ENCODE measurements at regions not wholly inside any gene's neighbourhood (a gene's known extent, or its start where the extent isn't known, plus 50 kb on each side); places are given as distances from the start of the nearest gene placed in this dataset.

DNA sequence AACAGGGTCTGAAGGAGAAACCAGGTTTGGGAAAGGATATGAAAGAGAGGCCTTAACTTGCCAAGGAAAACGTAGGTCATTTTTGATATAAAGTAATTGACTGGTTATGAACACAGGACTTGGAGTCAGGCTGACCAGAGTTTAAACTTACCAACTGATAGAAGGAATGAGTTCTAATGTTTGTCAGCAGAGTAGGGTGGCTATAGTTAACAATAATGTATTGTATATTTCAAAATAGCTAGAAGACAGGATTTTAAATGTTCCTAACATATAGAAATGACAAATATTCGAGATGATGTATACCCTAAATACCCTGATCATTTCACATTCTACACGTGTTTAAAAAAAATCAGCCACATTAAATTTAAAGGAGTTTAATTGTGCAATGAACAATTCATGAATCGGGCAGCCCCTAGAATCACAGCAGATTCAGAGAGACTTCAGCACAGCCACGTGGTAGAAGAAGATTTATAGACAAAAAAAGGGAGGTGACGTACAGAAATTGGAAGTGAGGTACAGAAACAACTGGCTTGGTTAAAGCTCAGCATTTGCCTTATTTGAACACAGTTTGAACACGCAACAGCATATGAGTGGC is 52.5 kb upstream of the PLEKHG7 start:
- DNase-seq (ENCODE audit: low spot score), result no peak

DNA sequence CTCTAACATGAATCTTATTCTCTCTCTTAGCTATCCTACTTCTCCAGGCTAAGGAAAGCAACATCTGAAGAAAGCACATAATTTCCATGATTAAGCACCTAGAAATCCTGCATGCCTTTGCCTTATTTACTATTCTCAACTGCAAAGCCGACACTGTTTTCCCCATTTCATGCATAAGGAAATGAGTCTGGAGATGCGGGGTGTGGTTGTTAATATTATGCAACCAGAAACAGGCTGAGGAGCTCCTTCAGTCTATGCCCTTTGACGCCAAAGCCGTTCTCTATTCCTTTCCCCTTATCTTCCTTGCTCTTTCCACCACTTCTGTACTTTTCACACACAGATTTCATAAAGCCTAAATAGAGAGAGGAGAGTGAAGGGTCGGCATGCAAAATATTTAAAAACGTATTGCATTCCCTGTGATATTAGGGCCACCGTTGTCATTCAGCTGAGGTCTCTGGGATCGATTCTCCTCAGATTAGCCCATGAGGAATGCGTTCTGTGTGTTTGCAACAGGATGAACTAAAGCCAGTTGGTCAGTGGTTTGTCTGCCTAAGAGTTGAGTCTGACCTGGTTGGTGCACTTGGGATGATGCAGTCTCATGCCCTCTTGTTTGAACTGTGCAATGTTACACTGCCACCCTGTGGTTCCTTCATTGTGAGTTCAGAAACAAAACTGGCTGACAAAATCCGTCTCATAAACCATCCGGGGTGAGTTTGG is 53.1 kb upstream of the PLEKHG7 start:
- peak; percentile 32 for DNase-seq (ENCODE audit: low spot score)

DNA sequence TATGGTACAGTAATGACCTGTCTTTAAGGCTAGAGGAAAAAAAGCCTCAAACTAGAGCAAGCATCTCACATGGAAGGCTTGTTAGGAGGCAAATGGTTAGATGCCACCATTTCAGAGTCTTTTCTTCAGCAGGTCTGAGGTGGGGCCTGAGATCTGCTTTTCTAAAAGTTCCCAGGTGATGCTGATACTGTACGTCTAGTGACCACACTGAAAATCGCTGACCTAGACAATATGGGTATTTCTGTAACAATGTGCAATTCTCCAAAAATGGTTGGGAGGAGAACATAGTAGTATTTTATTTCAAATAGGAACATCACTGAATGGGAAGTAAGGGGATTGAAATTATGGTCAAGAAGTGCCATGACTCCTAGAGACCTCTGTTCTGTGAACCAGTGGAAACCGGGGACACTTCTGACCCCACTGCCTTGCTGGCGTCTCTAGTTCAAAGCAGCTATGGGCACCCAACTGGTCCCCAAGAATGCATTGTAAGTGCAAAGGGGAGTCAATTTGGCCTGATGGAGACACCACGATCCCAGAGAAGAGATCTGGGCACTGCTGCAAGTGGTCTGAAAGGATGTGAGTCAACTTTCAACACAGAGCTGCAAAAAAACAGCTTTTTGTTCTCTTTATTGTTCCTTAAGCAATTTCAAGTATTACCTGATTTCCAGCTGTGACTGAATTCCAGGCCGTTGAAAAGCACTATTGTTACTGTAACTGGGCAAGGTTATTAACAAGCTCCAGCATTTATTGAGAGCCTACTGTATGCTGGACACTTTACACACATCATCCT is 54.4 kb upstream of the PLEKHG7 start:
- DNase-seq (ENCODE audit: low spot score), result no peak

DNA sequence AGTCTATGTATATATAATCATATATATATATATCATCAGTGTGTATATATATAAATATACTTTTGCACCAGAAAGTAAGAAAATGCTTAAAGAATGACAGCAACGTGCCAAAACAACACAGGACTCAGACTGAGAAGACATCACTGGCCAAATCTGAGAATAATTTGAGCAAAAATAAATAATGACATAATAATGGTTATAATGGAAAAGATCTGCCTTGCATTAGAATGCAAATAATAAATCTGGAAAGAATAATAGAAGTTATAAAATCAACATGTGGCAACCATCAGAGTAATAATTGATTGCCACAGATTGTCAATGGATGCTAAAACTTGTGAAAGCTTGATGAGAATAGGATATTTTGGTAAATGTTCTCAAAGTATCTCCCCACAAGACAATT is 61.5 kb upstream of the PLEKHG7 start:
- no peak for DNase-seq (ENCODE audit: low spot score)

DNA sequence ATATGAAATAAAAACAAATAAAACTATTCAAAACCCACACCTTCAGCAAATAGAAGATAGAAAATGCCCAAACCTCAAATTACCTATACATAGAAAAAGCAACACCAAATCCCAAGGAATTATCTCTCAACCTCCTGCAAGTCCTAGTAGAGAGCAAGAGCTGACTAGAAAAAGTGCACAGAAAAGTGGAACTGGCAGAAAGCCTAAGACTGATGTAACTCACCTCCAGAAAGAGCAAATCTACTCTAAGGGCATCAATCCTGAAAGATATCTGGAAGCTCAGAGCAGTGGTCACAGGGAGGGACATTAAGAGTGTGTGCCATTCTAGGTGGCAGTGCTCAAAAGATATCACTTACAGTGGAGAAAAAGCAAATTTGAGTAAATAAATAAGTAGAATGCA is 62.1 kb upstream of the PLEKHG7 start:
- no peak for DNase-seq (ENCODE audit: low spot score)

DNA sequence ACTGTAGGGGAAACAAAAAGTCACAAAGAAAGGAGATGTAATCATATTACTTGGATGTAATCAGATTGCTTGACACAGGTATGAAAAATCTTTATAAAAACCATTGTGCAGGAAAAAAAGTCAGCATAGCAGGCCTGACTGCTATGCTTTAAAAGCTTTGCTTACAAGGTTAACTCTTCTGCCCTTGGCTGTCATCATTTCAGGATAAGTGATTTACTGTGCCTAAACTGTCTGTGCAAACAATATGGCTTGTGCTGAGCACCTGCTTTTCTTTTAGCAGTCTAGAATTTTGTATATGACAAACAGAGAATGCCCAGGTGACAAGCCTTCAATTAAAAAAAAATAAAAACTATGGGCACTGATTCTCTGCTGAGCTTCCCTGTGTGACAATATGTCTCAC is 63.8 kb upstream of the PLEKHG7 start:
- no peak for DNase-seq (ENCODE audit: low spot score)

DNA sequence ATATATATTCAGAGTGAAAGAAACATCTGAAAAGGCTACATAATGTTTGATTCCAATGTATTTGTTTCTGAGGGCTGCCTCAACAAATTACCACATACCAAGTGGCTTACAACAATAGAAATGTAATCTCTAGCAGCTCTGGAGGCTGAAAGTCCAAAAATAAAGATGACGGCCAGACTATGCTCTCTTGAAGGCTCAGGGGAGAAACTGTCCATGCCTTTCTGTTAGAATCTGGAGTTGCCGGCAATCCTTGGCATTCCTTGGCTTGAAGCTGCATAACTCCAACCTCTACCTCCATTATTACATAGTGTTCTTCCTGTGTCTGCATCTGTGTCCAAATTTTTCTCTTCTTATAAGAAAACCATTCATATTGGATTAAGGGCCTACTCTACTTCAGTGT is 68.1 kb upstream of the PLEKHG7 start:
- no peak for DNase-seq (ENCODE audit: low spot score)

DNA sequence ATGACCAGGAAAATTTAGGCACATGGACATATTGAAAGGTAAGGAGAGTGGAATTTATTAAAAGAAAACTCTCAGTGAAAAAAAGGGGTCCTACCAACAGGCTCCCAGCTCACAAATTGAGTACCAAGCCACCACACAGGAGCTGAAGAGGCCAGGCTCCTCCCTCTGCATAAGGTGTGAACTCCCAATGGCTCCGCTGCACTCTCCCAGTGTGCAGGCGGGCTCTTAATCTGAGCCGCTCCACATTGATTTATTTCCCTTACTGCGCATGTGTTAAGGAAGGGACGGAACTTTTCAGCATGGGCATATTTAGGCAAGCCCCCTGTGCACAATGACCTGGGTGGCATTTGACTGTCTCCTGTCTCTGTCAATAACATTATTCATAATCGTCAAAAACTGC is 68.6 kb upstream of the PLEKHG7 start:
- DNase-seq (ENCODE audit: low spot score), result no peak

DNA sequence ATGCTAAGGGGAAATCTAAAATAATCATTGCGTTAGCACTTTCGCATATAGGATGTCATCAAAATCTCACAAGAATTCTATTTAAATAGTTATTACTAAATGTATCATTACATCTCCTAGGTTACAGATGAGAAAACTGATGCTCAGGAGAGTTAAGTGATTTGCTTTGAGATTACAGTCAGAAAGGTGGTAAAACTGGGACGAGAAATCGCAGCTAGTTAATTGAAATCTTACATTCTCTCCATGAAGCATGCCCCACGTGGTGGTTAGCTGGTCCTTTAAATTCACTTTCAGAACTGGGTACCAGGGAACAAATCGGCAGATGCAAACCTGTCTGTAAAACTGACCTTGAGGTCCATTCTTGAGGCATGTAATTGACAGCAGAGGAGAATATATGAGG is 71.8 kb upstream of the PLEKHG7 start:
- DNase-seq (ENCODE audit: low spot score), result no peak

DNA sequence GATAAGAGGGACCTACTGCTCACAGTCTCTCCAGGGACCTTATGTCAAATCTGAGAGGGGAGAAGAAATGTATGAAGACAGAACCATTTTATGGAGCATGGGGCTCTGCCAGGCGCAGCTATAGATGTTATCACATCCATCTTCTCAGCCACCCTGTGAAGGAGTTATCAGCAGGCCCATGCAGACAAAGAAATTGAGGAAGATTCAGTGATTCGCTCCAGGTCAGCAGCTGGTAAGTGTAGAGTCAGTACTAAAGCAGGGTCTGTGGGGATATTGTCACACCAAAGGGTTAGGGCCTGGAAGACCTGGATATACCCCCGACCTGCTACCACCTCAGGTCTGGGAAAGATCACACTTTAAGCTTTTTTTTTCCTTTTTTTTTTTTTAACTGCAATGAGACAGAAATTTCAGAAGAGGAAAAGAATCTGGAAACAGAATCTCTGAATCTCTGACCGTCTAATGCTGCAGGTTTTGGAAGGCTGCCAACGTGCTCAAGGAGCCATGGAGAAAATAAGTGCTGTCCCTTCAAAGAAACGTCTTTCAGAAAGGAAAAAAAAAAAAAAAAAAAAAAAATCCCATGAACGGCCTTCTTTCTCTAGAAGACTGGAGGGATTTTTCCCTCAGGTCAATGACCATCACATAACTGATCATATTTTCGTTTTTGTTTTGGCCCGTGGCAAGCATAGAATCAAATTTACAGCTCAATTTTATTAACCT is 73.3 kb upstream of the PLEKHG7 start:
- no peak for DNase-seq (ENCODE audit: low spot score)

DNA sequence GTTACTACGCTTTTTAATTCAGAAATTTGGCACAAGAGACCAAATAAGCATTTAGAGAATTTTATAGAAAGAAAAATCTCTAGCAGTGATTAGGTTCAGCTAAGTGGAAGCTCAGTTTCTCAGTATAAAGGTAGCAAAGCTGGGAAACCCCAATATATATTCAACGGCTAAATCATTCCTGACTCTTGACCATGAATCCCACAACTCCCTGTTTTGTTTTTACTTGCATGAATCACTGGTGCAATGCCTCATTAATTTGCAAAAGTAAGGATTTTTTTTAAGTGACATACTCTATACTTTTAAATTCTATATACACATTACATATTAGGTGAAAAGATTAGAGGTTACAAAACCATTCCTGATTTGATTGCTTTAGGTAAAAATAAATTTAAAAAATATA is 74.3 kb upstream of the PLEKHG7 start:
- no peak for DNase-seq (ENCODE audit: low spot score)

DNA sequence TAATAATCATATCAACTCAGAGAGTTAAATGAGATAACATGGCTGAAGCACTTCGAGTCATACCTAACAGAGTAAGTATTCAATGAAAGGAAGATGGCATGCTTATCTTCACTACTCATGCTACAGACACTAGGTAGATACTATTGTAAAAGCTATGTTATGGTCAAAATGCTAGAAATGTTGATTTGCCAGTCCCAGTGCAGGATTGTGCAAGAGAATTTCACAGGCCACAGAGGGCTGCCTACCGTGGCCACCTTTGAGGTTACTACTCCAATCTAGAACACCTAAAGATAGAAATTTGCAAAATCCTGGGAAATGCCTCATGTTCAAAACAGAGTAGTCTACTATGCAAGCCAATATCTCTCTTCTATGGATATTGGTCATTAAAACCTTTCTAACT is 75.3 kb upstream of the PLEKHG7 start:
- no peak for DNase-seq (ENCODE audit: low spot score)

DNA sequence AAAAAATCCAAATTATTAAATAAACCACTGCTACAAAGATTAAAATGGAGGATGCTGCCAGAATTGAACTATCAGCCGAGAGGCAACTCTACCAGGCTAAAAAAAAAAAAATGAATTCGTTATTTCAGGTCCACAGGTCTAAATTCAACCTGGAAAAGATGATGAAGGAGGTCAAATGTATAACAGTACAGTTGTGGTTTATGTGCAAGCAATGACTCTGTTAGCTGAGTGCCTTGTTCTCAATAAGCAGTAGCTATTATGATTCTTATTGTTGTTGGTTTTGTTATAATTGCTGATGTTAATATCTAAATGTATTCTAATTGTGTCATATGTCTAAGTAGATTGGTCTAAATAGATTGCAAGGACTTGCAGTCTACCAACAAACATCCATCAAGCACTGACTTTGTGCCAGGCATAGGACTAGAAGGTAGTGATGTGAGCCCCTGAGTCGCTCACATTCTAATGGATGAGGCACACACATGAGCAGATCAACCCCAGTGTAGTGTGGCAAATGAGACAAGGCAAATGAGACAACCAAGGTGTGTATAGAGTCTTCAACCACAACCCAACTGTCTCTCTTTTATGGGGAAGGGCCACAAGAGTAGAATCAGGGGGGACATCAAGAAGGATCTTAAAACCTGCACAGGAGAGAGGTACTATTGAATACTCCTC is 77.0 kb upstream of the PLEKHG7 start:
- no peak for DNase-seq (ENCODE audit: low spot score)

DNA sequence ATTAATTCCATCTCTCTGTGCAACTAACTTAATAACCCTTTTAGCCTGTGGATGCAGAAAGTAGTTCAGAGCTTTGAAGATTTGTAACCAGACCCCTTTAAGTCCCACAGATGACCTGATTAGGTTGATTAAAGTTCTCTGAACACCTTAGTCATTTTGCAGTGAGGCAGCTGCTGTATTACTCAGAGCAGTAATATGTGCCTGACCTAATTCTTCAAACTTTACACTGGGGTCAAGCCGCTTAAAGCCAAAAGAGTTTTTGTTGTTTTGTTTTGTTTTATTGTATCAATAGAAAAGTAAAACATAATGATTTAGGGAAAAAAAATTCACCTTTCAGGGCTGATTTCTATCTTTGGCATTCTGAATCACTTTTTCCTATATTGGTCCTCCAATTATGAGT is 78.6 kb upstream of the PLEKHG7 start:
- no peak for DNase-seq (ENCODE audit: low spot score)

DNA sequence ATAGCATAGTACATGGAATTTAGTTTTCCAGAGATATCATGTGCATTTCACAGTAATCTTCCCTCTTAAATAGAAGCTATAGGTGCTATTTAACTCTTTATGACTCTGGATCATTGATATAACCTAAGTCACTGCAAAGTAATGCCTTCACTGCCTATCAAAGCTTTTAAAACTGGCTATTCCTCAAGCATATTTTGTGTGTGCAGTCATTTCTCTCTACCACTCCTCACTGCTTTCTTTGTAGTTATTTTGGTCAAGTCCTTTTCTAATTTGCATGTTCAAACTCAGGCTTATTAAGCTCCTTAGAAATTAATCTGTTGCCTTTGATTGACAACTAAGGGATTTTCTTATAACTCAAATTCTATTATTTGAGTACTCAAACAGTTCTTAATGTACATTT is 79.4 kb upstream of the PLEKHG7 start:
- no peak for DNase-seq (ENCODE audit: low spot score)

DNA sequence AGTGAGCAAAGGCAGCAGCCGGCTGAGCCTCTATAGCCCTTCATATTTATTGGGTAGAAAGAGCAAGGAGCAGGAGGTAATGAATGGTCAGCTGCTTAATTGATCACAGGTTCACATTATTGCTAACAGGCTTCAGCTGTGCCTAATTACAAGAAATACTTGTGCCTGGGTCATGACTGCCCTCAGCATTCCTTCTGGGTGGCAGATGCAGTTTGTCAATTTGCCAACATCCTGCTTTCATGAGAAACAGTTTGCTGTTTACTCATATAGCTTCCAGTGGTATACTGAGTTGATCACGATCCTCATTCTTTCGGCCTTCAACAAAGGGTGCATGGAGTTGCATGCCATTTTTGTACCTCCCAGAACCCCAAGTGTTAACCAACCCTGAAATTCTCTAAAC is 81.0 kb upstream of the PLEKHG7 start:
- DNase-seq (ENCODE audit: low spot score), result no peak

DNA sequence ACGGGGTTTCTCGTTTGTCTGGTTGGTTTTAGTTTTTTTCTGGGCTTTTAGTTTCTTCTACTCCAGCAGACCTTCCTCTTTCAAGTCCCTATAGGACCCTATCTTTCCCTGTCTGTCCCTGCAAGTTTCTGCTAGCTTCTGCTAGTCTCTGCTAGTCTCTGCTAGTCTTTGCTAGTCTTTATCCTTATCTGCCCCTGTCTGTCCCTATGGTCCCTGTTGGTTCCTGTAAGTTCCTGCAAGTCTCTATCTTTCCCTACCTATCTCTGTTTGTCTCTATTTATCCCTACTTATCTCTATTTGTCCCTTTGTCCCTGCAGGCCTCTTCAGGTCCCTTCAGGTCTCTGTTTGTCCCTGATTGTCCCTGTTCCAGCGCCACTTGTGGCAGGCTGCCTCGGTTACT is 81.5 kb upstream of the PLEKHG7 start:
- DNase-seq (ENCODE audit: low spot score), result no peak

DNA sequence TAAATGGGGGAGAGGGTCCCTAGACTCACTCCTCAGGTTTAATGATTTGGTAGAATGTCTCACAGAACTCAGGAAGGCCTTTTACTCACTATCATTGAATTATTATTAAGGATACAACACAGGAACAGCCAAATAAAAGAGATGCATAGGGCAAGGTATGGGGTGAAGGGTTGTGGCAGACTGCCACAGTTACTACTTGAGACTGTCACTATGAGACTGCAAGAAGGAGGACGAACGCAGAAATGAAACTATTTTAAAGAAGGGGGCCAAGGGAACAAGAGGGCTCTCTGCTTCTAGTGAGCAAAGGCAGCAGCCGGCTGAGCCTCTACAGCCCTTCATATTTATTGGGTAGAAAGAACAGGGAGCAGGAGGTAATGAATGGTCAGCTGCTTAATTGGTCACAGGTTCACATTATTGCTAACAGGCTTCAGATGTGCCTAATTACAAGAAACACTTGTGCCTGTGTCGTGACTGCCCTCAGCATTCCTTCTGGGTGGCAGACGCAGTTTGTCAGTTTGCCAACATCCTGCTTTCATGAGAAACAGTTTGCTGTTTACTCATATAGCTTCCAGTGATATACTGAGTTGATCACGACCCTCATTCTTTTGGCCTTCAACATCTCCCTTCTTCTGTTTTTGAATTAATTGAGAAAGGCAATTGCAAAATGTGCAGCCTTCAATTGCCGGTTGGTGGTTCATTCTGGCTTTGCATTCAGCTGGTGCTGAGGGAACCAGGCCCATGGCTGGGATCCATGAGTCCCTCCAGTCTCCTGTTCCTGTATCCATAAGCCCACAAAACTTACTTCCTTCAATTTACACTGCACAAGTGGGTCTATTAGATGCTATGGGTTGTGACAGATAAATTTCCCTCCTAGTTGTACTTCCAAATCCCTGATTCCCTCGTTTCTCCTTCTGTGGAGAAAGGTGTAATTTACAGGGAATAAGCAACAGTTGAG is 82.8 kb upstream of the PLEKHG7 start:
- DNase-seq (ENCODE audit: low spot score), result no peak

DNA sequence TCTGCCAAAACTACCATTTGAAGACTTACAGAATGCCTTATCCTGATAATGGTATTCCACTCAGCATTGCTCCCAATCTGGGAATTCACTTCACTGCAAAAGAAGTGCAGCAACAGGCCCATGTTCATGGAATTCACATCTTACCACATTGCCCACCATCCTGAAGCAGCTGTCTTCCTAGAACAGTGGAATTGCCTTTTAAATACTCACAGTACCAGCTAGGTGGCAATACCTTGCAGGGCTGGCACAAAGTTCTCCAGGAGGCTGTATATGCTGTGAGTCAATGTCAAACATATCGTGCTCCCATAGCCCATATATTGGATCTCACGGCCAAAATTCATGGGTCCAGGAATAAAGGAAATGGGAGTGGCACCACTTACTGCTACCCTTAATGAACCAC is 83.8 kb upstream of the PLEKHG7 start:
- no peak for DNase-seq (ENCODE audit: low spot score)

DNA sequence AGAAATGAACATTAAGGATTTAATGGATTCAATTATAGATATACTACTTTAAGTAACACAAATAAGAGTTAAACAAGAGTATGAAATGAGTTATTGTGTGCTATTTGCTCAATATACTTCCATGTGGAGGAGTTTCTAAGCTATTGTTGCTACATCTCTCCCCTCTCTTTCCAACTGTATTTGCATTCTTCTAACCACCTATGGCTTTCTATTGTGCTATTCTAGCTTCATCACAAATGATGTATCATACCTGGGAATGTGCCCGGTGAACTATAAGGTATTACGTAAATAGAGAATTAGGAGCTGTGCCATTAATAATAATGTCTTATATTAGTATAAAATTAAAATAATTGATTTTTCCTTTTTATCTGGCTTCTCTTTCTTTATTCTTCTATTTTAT is 87.1 kb upstream of the PLEKHG7 start:
- DNase-seq (ENCODE audit: low spot score), result no peak

DNA sequence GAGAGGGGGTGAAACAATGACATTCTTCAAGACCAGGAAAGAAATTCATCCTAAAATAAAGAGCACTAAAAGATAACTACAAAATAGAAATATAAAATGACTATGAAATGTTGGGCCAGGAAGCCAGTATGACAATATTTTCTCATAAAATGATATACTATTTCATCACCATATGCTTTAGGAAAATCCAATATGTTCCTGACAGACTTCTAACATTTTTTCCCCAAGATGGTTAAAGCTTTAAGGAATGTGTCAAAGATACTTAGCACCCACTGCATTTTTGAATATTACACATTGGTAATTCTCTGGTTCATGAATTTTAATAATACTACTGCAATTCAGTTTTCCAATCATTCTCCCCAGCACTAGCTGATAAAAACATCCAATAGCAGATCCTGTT is 87.7 kb upstream of the PLEKHG7 start:
- no peak for DNase-seq (ENCODE audit: low spot score)

All from HuH-7.5 (cell line).